Stromal cell of bone marrow (primary cell): ENCODE measurements at regions not wholly inside any gene's neighbourhood (a gene's known extent, or its start where the extent isn't known, plus 50 kb on each side); places are given as distances from the start of the nearest gene placed in this dataset.

Source experiments
- DNase-seq: peaks from one replicate; pipeline ENCODE4 v3.0.0-alpha.2; 2012; ENCODE audit warnings: low read depth

DNA sequence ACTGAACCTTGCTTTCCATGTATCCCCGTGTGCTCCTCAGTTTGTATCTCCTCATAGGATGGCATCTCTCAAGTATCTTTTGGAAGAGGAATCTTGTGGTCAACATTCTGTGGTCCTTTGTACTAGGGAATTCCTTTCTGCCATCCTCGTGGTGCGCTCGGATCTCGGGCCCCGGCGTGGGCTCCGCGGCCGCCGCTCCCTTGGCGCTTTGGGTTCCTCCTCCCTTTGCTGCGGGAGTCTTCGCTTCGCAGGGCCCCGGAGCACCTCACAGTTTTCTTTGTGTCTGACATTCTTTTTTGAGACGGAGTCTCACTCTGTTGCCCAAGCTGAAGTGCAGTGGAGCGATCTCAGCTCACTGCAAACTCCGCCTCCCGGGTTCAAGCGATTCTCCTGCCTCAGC is 264.7 kb downstream of the IRS2 start:
- DNase-seq = no peak

DNA sequence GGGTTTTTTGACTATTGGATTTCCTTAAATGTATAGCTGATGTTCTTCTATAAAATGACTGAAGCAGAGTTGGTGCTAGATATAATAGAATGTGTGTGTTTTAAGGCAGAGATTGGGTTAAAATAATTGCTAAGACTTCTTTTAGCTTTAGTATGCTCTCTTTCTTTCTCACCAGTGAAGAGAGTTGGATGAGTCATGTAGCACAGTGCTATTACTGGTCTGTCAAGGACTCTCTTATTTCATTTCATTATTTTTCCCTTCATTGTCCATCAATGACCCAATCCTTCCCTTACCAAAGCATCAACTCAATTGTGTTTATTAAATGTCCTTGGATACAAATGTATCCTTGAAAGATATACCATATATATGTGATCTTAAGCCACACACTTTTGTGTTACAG is 268.9 kb downstream of the IRS2 start:
- no peak for DNase-seq

DNA sequence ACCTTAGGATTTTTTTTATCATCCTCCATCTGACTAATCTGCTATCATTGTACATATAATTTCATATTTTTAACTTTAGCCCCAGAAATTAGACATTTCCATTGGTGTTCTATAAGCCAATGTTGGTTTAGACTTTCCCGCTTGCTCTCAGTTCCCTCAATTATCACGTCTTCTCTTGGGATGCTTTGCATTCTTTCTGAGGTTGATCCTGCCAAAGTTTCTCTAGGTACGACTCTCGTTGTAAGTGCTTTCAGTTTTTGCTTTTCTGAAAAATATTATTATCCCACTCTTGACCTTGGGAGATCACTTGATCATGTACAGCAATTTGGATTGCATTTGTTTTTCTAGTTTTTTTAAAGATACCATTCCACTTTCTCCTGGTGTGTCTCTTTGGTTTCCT is 270.2 kb downstream of the IRS2 start:
- no peak for DNase-seq

DNA sequence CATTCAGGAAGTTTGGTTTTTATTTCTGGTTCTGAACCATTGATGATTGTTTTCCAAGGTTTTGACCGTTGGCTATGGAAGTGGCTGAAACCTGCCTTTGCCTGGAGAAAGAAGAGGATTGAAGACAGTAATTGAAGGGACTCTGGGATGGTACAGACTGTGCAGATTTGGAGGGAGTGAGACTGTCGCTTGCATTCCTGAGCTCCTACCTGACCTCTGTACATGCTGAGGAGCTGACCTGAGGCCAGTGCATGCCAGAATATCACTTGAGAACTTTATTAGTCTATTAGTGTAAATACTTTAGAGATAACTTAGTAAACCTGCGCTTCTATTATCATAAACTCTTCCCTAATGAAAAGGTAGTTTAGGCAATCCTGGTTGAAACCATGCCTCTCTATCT is 276.4 kb downstream of the IRS2 start:
- no peak for DNase-seq

DNA sequence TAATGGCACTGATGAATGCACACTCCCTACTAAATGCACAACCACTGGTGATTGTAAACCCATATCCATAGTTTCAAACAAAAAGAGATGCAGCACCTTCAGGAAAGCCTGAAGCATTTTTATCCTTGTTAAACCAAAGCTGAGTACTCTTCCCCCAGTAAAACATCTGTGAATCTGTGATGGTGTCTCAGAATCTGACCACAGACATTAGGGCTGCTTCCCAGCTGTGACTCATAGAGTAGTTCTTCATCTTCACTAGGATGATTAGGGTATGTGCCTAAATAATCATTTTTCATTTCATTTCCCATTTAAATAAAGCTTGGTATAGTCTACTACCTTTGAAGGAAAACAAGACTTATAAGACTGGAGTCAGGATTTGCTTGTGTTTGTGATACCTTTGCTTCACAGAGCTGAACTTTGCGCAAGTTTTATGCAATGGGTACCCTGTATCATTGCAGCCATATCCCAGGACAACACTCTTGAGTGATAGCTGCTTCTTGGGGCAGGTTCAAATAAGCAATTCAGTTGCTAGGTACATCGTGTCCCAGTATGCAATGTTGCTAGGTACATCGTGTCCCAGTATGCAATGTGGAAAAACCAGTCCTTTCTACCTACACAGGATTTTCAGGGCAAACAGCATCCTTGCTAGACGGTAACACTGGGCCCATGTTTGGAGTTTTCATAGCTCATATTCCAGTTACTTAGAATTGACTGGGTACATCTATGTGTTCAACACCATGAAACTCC is 277.1 kb downstream of the IRS2 start:
- peak; percentile 25 for DNase-seq

DNA sequence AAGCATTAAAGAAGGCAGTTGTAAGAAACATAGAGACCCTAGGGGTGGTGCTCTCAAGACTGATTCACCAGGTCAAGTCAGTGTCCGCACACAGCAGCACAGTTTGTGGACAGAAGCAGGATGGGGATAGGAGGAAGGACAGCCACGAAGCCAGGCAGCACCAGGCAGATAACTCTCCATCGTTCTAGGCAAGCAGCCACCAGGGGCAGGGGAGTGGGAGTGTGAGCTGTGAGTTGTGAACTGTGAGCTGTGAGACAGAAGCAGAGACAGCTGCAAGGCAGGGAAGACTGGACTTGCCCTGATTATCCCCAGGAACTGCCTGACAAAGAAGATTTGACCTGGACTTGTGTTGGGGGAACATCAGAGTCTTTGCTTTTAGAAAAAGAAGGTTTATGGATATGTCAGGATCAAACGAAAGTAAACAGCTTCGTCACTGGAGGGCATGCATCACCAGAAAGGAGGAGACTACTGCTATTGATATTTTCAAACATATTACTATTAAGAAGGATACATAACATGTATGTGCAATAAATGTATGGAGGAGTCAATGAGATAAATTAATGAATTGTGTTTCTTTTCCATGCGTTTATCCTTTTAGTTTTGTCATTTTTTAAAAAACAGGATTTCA is 286.1 kb downstream of the IRS2 start:
- no peak for DNase-seq

DNA sequence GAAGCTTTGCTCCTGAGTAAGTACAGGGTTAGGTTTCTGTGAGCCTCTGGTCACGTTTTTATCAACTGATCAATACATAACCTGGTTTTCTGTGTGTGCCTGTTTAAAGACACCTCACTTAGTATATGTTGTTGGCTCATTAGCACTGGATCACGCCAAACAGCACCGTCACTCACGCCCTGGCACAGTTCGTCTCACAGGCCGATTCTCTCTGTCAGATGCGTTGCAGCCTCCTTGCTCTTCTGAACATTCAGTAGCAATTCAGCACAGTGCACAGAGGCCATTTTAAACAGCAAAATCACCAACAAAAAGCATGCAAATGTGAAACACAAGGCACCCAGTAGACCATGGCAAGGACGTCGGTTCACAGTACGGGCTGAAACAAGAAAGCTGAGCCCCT is 288.5 kb downstream of the IRS2 start:
- no peak for DNase-seq

DNA sequence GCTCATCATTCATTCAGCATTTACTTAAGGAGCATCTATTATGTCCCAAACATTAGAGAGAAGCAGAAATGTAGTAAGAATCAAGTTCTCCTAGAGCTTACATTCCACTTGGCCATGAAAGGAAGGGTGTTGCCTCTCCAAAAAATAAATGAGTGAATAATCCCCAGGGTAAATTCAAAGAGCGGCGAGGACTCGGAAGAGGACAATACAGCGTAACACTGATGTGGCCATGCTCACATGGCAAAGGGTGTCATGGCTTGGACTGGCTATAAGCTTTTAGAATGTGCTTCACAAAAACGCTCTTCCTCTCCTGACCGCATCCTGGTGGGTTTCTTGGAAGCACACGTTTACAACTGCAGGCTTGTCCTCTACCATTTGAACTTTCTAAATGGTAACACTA is 290.2 kb downstream of the IRS2 start:
- no peak for DNase-seq

DNA sequence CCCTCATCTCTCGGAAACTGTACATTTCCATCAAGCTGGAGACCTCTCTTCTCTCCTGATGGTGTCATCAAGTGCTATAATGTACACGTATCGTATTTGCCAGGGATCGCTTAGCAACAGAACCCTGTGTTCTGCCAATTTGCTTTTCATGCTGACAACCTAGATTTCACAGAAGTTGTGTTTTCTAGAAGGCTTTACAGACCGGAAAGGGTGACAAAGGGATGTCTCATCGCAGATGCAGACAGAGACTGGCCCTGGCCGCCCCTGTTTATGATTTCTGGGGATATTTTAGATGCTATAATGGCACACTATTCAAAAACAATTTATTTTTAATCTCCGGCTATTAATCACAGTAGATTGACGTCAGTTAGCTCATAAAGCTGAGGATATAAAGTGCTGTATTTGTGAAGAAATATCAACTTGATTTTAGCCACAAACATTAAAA is 291.4 kb downstream of the IRS2 start:
- peak; percentile 48 for DNase-seq

DNA sequence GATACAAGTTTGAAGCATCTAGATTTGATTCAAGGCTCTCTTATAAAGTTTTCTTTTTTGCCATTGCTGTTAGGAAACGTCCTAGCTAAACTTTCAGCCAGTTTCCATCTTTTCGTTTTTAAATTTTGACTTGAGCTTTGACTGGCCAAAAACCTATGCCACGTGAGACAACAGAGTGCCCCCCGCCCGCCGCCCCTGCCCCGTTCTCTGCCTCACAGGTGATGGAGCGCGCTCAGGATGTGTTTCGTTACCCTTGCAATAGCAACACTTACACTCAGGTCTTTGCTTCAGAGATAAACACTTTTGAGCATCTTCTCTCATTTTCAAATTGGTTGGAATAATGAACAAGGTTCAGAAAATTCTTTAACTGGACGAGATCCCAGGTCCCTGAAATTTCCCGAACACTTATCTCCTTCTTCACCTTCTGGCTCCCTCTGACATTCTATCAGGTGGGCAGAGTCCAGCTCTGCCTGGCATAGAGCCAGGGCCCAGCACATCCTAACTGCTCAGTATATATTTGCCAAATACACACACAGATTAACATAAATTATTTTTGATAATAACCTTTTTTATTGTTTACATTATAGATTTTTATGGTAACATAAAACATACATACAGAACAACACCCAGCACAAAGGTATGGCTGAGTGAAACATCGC is 301.1 kb downstream of the IRS2 start:
- no peak for DNase-seq

DNA sequence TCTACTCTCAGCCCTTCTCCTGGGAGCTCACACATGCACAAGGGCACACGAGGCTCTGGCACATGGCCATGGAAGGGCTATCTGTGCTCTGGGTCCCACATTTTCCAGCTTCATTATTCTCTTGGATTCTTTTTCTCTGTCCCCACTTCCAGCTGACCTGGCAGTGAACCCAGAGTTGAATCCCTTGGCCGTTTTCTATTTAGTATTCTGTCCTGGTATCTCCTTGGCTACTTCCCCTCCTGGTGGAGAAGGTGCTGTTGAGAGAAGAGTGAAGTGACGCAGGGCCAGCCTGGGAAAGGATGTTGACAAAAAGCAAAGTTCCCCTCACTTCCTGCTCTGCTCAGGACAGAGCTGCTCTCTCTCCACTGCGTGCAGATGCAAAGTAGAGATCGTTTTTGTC is 303.1 kb downstream of the IRS2 start:
- no peak for DNase-seq

DNA sequence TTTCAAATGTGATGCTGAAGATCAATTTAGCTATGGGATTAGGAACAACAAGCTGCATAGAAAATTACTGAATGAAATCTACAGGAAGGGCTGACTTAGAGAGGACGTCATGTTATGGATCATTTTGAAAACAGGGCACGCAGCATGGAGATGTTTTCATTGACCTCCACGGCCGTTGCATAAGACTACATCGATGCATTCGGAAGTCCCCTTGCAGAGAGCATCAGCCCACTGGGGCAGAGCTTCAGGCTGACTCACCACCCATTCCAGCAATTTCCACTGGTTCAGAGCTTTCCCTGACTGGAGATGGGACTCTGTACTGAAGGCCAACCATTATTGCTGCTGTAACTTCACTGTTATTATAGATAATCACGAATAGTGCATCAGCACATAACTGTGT is 305.3 kb downstream of the IRS2 start:
- DNase-seq = peak; percentile 3

DNA sequence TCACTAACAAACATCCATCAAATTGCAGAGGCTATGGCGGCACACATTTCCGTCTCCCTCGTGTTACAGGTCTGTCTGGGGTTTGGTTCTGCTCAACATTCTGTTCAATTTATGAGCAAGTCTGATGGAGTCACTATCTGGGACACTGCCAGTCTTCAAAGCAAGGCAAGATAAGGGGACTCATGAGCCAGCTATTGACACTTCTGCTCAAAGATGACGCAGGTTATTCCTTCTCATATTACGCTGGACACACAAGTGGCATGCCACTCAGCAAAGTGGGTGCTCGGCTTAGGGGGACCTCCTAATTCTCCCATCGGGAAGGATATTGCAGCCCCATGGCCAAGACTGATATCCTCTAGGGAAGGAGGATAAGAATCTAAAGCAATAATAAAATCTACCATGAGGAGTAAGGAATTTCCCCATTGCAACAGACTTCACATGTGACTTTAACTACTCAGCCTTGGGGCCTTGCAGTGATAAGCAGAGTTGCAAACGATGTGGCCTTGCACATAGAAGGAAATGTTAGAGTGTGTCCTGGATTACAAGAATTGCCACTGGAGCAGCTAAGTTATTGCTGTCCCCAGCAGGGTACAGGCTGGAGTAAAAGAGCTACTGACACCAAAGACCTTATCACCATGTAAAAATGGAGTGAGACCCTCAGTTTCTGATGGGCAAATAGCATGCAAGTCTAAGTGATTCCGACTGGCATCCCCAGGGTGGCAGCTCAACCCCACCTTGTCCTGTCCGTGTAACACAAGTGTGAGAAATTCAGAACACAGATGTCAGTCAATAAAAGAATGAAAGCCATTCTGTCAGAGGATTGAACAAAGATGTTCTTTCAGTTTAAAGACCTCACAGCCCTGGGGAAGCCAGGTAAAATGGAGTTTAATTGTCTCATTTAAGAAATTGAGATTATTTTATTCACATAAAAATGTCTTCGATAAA is 306.1 kb downstream of the IRS2 start:
- peak; percentile 9 for DNase-seq

DNA sequence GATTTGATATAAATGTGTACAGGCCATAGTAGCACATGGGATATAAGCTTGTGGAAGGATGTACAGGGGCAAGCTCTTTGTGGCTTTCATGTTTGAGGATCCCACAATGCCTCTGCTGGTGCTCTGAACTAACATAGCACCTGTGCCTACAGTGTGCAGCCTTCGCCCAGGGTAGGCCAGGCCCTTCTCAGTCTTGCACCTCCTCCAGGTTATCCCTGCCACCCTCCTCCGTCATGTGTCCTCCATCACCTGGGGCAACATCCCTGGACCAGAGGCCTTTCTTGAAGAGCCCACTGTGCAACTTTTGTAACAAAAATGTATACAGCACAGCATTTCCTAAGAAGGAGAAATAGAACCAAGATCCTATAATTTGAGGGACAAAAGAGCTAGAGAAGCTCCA is 306.8 kb downstream of the IRS2 start:
- no peak for DNase-seq

DNA sequence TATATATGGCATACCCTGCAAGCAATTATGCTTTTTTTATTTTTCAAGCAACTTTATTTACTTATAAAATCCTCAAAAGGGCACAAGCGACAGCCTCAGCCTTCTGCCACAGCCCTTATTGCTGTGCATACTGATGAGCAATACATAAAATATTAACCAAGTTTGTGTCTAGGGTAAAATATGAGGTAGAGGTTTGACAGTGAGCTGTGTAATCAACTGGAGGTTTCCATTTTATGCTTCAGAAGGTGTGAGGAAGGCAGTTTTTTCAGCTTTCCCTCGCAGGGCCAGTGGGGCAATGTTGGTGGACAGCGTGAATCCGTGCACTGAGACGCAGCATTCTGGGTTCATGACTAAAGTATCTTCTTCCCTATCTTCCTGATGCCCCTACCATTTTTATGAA is 310.4 kb downstream of the IRS2 start:
- DNase-seq = no peak

DNA sequence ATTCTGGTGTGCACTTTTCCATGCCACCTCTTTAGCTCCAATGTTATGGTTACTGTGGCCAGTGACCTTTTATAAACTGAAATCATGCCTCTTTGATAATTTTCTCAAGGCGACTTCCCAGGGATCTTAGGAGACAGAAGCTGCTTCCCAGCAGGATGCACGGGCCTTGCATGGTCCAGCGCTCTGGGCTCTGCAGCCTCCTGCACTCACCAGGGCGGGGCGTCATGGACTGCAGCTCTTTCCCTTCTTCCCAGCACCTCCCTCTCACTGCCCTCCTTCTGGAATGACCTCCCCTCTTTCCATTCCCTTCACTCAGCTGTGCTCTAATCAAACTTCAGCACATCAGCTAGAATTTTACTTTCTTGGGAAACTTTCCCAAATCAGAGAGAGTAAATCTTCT is 318.3 kb downstream of the IRS2 start:
- DNase-seq = no peak

DNA sequence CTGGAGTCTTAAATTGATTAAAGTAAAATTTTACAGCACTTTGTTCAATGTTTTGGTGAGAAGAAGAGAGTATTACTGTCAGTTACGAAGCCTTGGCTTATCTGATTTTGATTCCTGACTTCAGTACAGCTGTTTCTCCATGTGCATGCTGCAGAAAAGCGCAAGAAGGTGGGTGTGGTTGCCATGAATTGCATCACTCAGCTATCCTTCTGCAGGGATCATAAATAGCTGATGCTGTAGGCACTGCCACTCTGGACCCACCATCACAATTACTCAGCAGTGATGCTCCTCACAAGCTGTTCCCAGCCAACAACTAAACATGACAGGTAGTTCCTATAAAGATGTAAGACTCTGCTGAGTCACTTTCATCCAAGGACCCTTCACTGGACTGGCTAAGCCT is 321.2 kb downstream of the IRS2 start:
- DNase-seq = no peak

DNA sequence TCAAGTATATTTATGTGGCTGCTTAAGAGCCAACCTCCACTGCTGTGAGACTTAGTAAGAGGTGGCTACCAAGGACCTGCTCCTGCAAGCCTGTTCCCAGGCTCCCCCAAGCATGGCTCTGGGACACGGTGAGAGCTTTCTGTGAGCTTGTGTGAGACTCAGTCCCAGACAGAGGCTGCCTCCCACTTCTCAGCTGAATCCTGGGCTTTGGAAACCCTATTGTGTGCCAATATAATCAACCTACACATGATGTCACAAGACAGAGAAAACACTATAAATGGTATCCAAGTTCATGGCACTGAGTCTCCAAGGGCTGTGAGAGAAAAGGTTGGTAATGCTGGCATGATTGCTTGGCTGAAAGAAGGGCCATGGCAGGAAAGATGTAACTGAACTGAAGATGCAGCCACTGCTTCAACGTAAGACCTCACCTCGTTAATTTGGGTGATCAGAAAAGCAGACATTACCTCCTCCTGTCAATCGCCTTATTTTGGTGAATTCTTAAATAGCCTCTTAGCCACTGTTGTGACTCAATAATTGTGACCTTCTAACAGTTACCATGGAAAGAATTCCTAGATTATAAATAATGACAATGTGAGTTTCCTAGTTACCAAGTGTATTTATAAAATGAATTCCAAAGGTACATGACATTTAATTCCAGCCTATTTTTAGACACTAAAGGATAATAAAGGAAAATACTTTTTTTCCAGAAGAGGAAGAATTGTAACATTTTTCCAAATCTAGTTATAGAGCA is 332.0 kb downstream of the IRS2 start:
- peak; percentile 28 for DNase-seq

DNA sequence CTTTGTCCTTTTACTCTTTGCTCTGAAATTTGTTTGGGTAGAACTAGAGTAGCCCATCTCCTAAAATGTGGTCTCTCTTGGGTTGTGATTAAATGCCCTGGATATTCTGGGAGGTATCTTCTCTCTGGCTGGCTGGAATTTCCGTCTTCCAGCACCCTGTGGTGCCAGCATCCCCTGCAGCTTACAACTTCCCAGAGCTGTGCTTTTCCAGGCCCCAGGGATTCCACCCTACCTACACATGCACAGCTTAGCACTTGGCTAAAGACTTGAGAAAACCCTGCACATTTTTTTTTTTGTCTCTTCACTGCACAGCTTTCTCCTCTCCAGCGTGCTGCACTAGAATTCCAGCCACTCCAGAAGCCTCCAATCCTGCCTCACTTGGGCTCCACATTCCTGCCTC is 334.7 kb downstream of the IRS2 start:
- no peak for DNase-seq

DNA sequence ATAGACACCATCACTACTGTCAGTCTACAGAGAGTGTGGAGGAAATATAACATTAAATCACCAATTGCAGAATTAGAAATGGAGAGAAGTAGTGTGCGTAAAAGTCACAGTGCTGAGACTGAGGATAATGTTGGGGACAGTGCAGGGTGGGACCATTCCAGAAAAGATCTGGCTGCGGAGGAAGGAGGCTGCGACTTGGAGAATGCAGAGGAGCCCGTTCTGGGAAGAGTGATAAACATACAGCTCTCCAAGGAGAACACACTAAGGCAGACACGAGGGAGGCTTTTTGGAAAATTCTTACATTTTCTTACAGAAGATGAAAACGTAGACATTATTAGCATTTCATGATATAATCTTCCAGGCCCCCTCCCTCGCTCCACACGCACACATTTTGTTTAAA is 337.8 kb downstream of the IRS2 start:
- DNase-seq = no peak

DNA sequence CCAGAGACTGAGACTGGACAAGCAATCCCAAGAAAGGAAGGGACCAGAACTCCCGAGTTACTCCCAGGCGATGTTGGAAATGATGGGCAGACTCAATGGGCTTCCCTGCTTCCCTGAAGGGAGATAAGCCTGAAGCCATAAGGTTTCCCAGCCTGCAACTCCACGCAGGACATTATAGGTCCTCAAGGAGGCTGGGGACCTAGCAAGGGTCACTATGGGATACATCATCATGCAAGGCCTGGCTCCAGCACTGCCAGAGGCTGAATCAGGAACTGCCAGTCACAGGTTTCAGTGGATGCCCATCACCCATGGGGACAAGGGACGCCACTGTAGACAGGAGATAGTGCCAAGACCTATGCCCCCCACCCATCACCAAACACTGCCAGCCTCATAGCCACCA is 338.7 kb downstream of the IRS2 start:
- DNase-seq = no peak

DNA sequence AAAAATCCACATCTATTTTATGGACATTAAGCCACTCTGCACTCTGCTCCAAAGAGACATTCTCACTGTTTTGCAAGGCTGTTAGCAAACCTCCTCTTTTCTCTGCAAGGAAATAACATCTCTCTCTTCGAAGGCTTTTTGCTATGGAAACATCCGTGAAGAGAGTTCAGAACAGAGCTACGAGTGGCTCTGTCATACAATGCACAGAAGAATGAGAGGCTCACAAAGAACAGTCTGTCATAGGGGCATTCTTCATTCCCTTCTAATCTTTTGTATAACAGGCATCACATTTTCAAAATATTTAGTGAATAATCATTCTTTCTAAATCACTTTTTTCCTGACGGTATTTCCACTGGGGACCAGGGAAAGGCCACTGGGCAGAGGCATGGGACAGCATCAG is 346.1 kb downstream of the IRS2 start:
- DNase-seq = no peak
